Liver (tissue), 2 donors: ENCODE measurements at regions not wholly inside any gene's neighbourhood (a gene's known extent, or its start where the extent isn't known, plus 50 kb on each side); places are given as distances from the start of the nearest gene placed in this dataset.

Source experiments
- HNF4G ChIP-seq: IDR thresholded peaks from 2 replicates; pipeline ENCODE4 v1.6.1; 2016; ENCODE audit warnings: antibody characterized with exemption
- RAD21 ChIP-seq, 2 donors: IDR thresholded peaks; 2 replicates each; pipeline ENCODE4 v1.6.1; 2016; ENCODE audit warnings: antibody characterized with exemption in 2 of 2, mild to moderate bottlenecking in 2 of 2
- donor health status: healthy.

DNA sequence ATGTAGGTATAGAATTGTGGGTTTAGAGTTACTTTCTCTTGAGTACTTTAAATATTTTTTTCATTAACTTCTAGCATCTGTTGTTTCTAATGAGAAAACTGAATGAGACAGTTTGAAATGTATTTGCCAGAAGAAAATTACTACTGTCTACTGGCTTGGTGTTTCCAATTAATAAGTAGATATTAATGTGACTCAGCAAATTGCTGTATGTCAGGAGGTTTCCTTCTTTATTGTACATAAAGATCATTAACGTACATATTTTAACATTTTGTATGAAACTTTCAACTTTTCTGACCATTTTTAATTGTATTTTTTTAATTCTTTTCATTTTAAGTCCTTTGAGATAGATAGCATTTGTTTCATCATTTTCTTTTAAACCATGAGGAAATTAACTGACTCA is 135.1 kb upstream of the SLC22A23 start:
- no peak for TF ChIP-seq RAD21 (IDR thresholded peaks at IDR 0.05)
- TF ChIP-seq HNF4G: no peak
